ENCODE measurements at regions not wholly inside any gene's neighbourhood (a gene's known extent, or its start where the extent isn't known, plus 50 kb on each side); places are given as distances from the start of the nearest gene placed in this dataset.

DNA sequence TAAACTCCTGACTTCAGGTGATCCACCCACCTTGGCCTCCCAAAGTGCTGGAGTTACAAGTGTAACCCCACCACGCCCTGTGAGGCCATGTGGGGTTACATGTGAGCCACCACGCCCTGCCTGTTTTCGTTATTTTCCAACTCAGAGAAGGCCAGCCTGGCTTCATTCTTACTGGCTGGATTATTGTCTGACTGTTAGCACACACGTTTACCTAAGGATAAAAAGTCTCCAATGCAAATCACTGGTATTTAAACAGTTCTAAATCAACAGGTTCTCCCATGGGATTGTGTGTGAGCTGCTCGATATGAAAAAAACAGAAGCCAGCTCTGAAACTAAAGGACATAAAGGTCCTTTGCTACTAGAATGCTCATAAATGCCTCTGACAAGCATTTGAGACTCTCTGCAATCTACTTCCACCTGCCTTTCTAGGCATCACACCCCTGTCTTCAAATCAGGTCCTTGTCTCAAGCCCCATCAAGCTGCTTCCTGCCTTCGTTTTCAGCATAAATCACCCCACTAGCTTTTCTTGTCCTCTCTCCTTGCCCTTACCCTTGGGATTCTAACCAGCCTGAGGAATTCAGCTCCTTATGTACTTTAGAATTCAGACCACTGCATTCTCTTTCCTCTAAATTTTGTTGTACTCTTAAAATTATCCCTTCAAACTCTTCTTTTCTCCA is 265.0 kb downstream of the DUSP6 start:
- intact Hi-C loops (cut with DNase I): no loop called here
- DNase-seq (ENCODE audit: low spot score in 2 of 2): no peak

DNA sequence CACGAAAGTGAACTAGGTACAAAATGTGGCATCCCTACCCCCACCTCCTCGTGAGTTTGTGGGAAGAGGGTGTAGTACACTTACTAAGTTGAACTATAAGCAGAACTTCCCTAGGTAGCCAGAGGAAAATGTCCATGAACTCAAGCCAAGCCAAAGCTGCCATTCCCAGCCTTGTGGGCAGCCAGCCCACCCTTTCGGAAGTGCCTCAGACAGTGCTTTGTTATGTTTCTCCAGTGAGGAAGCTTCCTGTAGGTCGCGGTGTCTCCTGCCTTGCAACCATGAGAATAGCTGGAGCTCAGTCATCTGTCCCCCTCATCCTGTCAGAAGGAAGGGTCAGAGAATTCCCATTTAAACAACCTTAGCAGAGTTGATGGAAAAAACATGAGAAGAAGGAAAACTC is 266.9 kb downstream of the DUSP6 start:
- H3K36me3 ChIP-seq: no peaks in the 10 kb centered on the region
- no peaks in the 10 kb centered on the region for H3K9me3 ChIP-seq
- no peak overlapping the region for H3K27ac ChIP-seq
- TF ChIP-seq, protein P1, sequence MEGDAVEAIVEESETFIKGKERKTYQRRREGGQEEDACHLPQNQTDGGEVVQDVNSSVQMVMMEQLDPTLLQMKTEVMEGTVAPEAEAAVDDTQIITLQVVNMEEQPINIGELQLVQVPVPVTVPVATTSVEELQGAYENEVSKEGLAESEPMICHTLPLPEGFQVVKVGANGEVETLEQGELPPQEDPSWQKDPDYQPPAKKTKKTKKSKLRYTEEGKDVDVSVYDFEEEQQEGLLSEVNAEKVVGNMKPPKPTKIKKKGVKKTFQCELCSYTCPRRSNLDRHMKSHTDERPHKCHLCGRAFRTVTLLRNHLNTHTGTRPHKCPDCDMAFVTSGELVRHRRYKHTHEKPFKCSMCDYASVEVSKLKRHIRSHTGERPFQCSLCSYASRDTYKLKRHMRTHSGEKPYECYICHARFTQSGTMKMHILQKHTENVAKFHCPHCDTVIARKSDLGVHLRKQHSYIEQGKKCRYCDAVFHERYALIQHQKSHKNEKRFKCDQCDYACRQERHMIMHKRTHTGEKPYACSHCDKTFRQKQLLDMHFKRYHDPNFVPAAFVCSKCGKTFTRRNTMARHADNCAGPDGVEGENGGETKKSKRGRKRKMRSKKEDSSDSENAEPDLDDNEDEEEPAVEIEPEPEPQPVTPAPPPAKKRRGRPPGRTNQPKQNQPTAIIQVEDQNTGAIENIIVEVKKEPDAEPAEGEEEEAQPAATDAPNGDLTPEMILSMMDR (IDR thresholded peaks at IDR 0.05): no peak
- H3K4me3 ChIP-seq: no peak overlapping the region
- intact Hi-C loops (cut with DNase I): no loop called here
- no peak for DNase-seq (ENCODE audit: low spot score in 2 of 2)
- H3K4me1 ChIP-seq: no peaks in the 10 kb centered on the region
- H3K27me3 ChIP-seq: no peaks in the 10 kb centered on the region

More for the DNA sequence above, 265.0 kb downstream of the DUSP6 start:
- no peaks in the 10 kb centered on the region for H3K4me1 ChIP-seq
- TF ChIP-seq, protein P1 (IDR thresholded peaks at IDR 0.05): no peak
- no peaks in the 10 kb centered on the region for H3K9me3 ChIP-seq
- no peak overlapping the region for H3K4me3 ChIP-seq
- no peak overlapping the region for H3K27ac ChIP-seq
- H3K36me3 ChIP-seq: no peaks in the 10 kb centered on the region
- no peaks in the 10 kb centered on the region for H3K27me3 ChIP-seq

DNA sequence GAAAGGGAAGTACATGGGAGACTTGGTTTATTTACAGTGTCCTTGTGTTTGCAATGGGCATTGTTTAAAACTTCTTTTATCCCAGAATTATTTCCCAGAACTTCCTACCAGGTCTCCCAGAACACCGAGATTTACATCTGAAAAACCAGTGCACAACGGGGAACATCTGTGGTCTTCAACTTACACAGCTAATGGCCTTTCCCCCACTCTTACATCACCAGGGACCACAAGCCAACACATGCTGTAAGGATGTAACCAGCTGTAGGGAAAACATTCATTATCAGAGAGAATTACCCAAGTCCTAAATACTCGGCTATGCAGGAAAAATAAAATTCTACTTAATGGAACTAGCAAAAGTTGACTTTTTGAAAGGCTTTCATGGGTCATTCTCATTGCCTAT is 267.6 kb downstream of the DUSP6 start:
- Histone ChIP-seq H3K27ac (no peak overlapping the region), H3K9me3 (no peaks in the 10 kb centered on the region), H3K4me3 (no peak overlapping the region), H3K27me3 (no peaks in the 10 kb centered on the region), H3K36me3 (no peaks in the 10 kb centered on the region), H3K4me1 (no peaks in the 10 kb centered on the region)
- intact Hi-C loops (cut with DNase I): no loop called here
- TF ChIP-seq, protein P1 (IDR thresholded peaks at IDR 0.05): no peak
- DNase-seq (ENCODE audit: low spot score in 2 of 2): no peak

DNA sequence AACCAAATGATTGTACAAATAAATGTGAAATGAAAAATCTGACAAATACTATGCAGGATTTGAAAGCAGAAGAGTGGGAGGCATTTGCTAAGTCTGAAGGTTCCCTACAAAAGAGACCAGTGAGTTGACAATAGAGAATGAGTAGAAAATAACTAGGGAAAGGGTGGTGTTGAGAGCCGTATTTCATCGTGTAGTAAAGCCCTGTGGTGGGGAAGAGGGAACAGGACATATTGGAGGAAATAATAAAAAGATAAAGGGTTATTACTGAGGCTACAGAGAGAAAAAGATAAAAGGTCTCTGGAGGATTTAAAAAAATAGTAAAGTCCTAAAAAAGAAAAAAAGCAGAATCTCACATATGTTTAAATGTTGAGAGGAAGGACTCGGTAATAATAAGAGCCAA is 268.8 kb downstream of the DUSP6 start:
- no peak overlapping the region for H3K27ac ChIP-seq
- H3K36me3 ChIP-seq: no peaks in the 10 kb centered on the region
- H3K9me3 ChIP-seq: no peaks in the 10 kb centered on the region
- TF ChIP-seq, protein P1 (IDR thresholded peaks at IDR 0.05): no peak
- no peak overlapping the region for H3K4me3 ChIP-seq
- intact Hi-C loops (cut with DNase I): no loop called here
- DNase-seq (ENCODE audit: low spot score in 2 of 2): no peak
- no peaks in the 10 kb centered on the region for H3K27me3 ChIP-seq
- no peaks in the 10 kb centered on the region for H3K4me1 ChIP-seq

DNA sequence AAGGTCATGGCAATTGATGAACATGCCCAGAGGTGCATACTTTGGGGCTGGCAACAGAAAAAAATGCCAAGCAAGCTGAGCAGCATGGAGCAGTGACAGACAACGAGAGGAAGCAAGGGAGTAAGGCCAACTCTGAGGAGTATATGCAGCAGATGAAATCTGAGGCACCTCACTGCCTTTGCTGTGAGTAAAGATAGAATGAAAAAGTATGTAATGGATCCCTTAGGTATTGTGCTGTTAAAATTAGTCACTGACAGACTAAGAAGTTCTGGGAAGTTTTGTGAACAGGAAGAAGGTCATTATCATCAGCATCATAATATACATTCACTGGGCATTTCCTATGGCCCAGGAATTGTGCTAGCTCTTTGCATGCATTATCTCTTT is 269.9 kb downstream of the DUSP6 start:
- intact Hi-C loops (cut with DNase I): no loop called here
- no peak overlapping the region for H3K27ac ChIP-seq
- H3K4me1 ChIP-seq: no peaks in the 10 kb centered on the region
- no peaks in the 10 kb centered on the region for H3K27me3 ChIP-seq
- no peaks in the 10 kb centered on the region for H3K36me3 ChIP-seq
- TF ChIP-seq, protein P1 (IDR thresholded peaks at IDR 0.05): no peak
- no peaks in the 10 kb centered on the region for H3K9me3 ChIP-seq
- H3K4me3 ChIP-seq: no peak overlapping the region
- DNase-seq (ENCODE audit: low spot score in 2 of 2): no peak
